HEK293 (cell line): ENCODE measurements at regions not wholly inside any gene's neighbourhood (a gene's known extent, or its start where the extent isn't known, plus 50 kb on each side); places are given as distances from the start of the nearest gene placed in this dataset.

Experiments used
- CTCF ChIA-PET: fragments of 350-600 bp; formaldehyde crosslinking; extraction: SDS; loops from one replicate; lab custom pipeline; 2021; ENCODE audit warnings: antibody characterized with exemption; lab: Yijun Ruan, JAX
- POLR2A ChIA-PET: fragments of 300-600 bp; formaldehyde crosslinking; extraction: SDS; loops from one replicate; lab custom pipeline; 2020; ENCODE audit warnings: antibody characterized with exemption, inconsistent platforms; lab: Yijun Ruan, JAX
- H3K27ac ChIP-seq: fragments of 200-500 bp; sonication (Bioruptor generic); 2 replicates; pipeline ENCODE4 v1.5.1; 2014; ENCODE audit warnings: low read depth, low read length, control low read depth, inconsistent platforms; ENCODE audit errors: extremely low read depth
- H3K36me3 ChIP-seq, 2 experiments: fragments of 200-500 bp in 1 of 2; sonication (Bioruptor generic) in 1 of 2; 1 replicate in 1 of 2; 2 replicates in 1 of 2; pipeline ENCODE4 v1.5.1; 2014 to 2017; ENCODE audit warnings: inconsistent platforms in 2 of 2, low read length in 2 of 2; ENCODE audit not compliant: control insufficient read depth in 2 of 2, insufficient read depth in 1 of 2
- H3K4me1 ChIP-seq: fragments of 200-500 bp; sonication (Bioruptor generic); 2 replicates; pipeline ENCODE4 v1.5.1; 2014; ENCODE audit warnings: mild to moderate bottlenecking, low read length, inconsistent platforms; ENCODE audit not compliant: control insufficient read depth, insufficient read depth
- H3K4me3 ChIP-seq: 2 replicates; pipeline ENCODE4 v1.5.1; 2011; ENCODE audit warnings: low read depth, mild to moderate bottlenecking, control low read depth, low read length, moderate library complexity
- H3K9me3 ChIP-seq: fragments of 200-500 bp; sonication (Bioruptor generic); 2 replicates; pipeline ENCODE4 v1.5.1; 2014; ENCODE audit warnings: low read depth, low read length, inconsistent platforms; ENCODE audit not compliant: control insufficient read depth, insufficient read depth
- BCL11A ChIP-seq: fragments of 450-650 bp; formaldehyde crosslinking; IDR thresholded peaks from 2 replicates; pipeline ENCODE4 v1.5.1; 2016; ENCODE audit warnings: low read depth, missing biosample characterization, missing genetic modification characterization
- FEZF1 ChIP-seq: fragments of 450-650 bp; formaldehyde crosslinking; IDR thresholded peaks from 2 replicates; pipeline ENCODE4 v1.5.1; 2016; ENCODE audit warnings: missing biosample characterization, missing genetic modification characterization
- GLIS1 ChIP-seq: fragments of 450-650 bp; formaldehyde crosslinking; IDR thresholded peaks from 2 replicates; pipeline ENCODE4 v1.5.1; 2016; ENCODE audit warnings: missing biosample characterization, missing genetic modification characterization
- KLF16 ChIP-seq: fragments of 450-650 bp; formaldehyde crosslinking; IDR thresholded peaks from 2 replicates; pipeline ENCODE4 v1.5.1; 2017; ENCODE audit warnings: missing biosample characterization, missing genetic modification characterization
- KLF8 ChIP-seq: fragments of 450-650 bp; formaldehyde crosslinking; IDR thresholded peaks from 2 replicates; pipeline ENCODE4 v1.5.1; 2016; ENCODE audit warnings: missing biosample characterization, missing genetic modification characterization
- PBX3 ChIP-seq: sonication (generic); formaldehyde crosslinking; IDR thresholded peaks from 2 replicates; pipeline ENCODE4 v1.8.1; 2022; ENCODE audit warnings: mild to moderate bottlenecking, moderate library complexity, missing genetic modification reagents
- SETDB1 ChIP-seq: IDR thresholded peaks from one replicate; pipeline ENCODE4 v1.6.1; 2017; ENCODE audit warnings: mild to moderate bottlenecking, low read length, moderate library complexity, mixed read lengths; ENCODE audit not compliant: insufficient read length
- SP7 ChIP-seq: fragments of 450-650 bp; formaldehyde crosslinking; IDR thresholded peaks from 2 replicates; pipeline ENCODE4 v1.5.1; 2016; ENCODE audit warnings: missing biosample characterization, missing genetic modification characterization
- WT1 ChIP-seq: fragments of 450-650 bp; formaldehyde crosslinking; IDR thresholded peaks from 2 replicates; pipeline ENCODE4 v1.5.1; 2016; ENCODE audit warnings: missing biosample characterization, missing genetic modification characterization
- ZBTB20 ChIP-seq: fragments of 450-650 bp; formaldehyde crosslinking; IDR thresholded peaks from 2 replicates; pipeline ENCODE4 v1.5.1; 2016; ENCODE audit warnings: missing biosample characterization, missing genetic modification characterization
- ZBTB21 ChIP-seq: fragments of 450-650 bp; formaldehyde crosslinking; IDR thresholded peaks from 2 replicates; pipeline ENCODE4 v1.5.1; 2017; ENCODE audit warnings: missing biosample characterization, missing genetic modification characterization
- ZEB2 ChIP-seq: fragments of 450-650 bp; formaldehyde crosslinking; IDR thresholded peaks from 2 replicates; pipeline ENCODE4 v1.5.1; 2016; ENCODE audit warnings: missing biosample characterization, missing genetic modification characterization
- ZNF10 ChIP-seq: fragments of 450-650 bp; formaldehyde crosslinking; IDR thresholded peaks from 2 replicates; pipeline ENCODE4 v1.5.1; 2017; ENCODE audit warnings: missing biosample characterization, missing genetic modification characterization
- ZNF2 ChIP-seq: fragments of 450-650 bp; formaldehyde crosslinking; IDR thresholded peaks from 2 replicates; pipeline ENCODE4 v1.5.1; 2016; ENCODE audit warnings: missing biosample characterization, missing genetic modification characterization
- ZNF23 ChIP-seq: fragments of 450-650 bp; formaldehyde crosslinking; IDR thresholded peaks from 2 replicates; pipeline ENCODE4 v1.5.1; 2016; ENCODE audit warnings: missing biosample characterization, missing genetic modification characterization, borderline replicate concordance
- ZNF292 ChIP-seq: fragments of 450-650 bp; formaldehyde crosslinking; IDR thresholded peaks from 2 replicates; pipeline ENCODE4 v1.5.1; 2016; ENCODE audit warnings: low read depth, missing biosample characterization, missing genetic modification characterization, borderline replicate concordance
- ZNF335 ChIP-seq: fragments of 450-650 bp; formaldehyde crosslinking; conservative IDR thresholded peaks from 2 replicates; pipeline ENCODE4 v1.5.1; 2016; ENCODE audit warnings: missing biosample characterization, missing genetic modification characterization
- ZNF350 ChIP-seq: fragments of 450-650 bp; formaldehyde crosslinking; IDR thresholded peaks from 2 replicates; pipeline ENCODE4 v1.5.0; 2017; ENCODE audit warnings: missing biosample characterization, mild to moderate bottlenecking, missing genetic modification characterization
- ZNF433 ChIP-seq: fragments of 450-650 bp; formaldehyde crosslinking; IDR thresholded peaks from 2 replicates; pipeline ENCODE4 v1.5.1; 2016; ENCODE audit warnings: missing biosample characterization, missing genetic modification characterization, low read depth
- ZNF488 ChIP-seq: fragments of 450-650 bp; formaldehyde crosslinking; IDR thresholded peaks from 2 replicates; pipeline ENCODE4 v1.5.1; 2016; ENCODE audit warnings: missing biosample characterization, missing genetic modification characterization
- ZNF529 ChIP-seq: fragments of 450-650 bp; formaldehyde crosslinking; IDR thresholded peaks from 2 replicates; pipeline ENCODE4 v1.5.1; 2017; ENCODE audit warnings: missing genetic modification characterization, missing biosample characterization; ENCODE audit not compliant: insufficient replicate concordance
- ZNF76 ChIP-seq: fragments of 450-650 bp; formaldehyde crosslinking; IDR thresholded peaks from 2 replicates; pipeline ENCODE4; 2016; ENCODE audit warnings: low read depth, missing biosample characterization, missing genetic modification characterization, borderline replicate concordance
- ZNF785 ChIP-seq: fragments of 450-650 bp; formaldehyde crosslinking; IDR thresholded peaks from 2 replicates; pipeline ENCODE4 v1.5.1; 2016; ENCODE audit warnings: missing biosample characterization, missing genetic modification characterization
- ZNF837 ChIP-seq: fragments of 450-650 bp; formaldehyde crosslinking; IDR thresholded peaks from 2 replicates; pipeline ENCODE4 v1.5.1; 2016; ENCODE audit warnings: missing biosample characterization, missing genetic modification characterization
- ZNF843 ChIP-seq: fragments of 450-650 bp; formaldehyde crosslinking; IDR thresholded peaks from 2 replicates; pipeline ENCODE4 v1.5.1; 2016; ENCODE audit warnings: missing biosample characterization, missing genetic modification characterization
- ZSCAN30 ChIP-seq: fragments of 450-650 bp; IDR thresholded peaks from 2 replicates; pipeline ENCODE4 v1.5.1; 2018; ENCODE audit warnings: missing biosample characterization, mild to moderate bottlenecking, missing genetic modification characterization, moderate library complexity
- TF ChIP-seq, protein P1 (sequence below): fragments of 450-650 bp; formaldehyde crosslinking; IDR thresholded peaks from 2 replicates; pipeline ENCODE4 v1.5.1; 2016; ENCODE audit warnings: missing biosample characterization, missing genetic modification characterization
- TF ChIP-seq, protein P2 (sequence below): fragments of 450-650 bp; formaldehyde crosslinking; IDR thresholded peaks from 2 replicates; pipeline ENCODE4 v1.5.1; 2016; ENCODE audit warnings: missing biosample characterization, missing genetic modification characterization
- TF ChIP-seq, protein P3 (sequence below): fragments of 450-650 bp; formaldehyde crosslinking; IDR thresholded peaks from 2 replicates; pipeline ENCODE4 v1.5.1; 2016; ENCODE audit warnings: missing biosample characterization, missing genetic modification characterization

- TF ChIP-seq GLIS1: no peak
Measured at GRCh38 chr17:54239291-54239690, 416.6 kb downstream of the KIF2B start (continued).

DNA sequence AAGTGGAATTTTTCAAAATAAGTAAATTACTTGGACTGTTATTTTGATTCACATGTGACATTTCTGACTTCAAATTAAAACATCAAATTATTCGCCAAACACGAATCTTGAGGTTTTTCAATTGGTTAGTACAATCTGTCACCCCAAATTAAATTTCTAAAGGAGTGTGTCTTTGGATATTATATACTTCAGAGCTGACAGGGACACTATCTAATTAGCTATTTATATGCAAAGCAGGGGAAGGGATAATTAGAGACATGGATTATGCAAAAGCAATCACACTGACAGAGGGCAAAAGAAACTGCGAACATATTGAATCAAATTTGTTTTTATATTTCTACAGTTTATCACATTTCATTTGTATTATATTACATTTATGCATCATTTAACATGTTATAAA, 433.0 kb downstream of the KIF2B start:
- H3K9me3 ChIP-seq: no peaks in the 10 kb centered on the region
- CTCF ChIA-PET: no interaction called here
- no peak for TF ChIP-seq ZNF837
- TF ChIP-seq ZNF785 (tag by site-specific recombination): no peak
- TF ChIP-seq ZBTB20 (tag by site-specific recombination): no peak
- no peak for TF ChIP-seq GLIS1
- no peak for TF ChIP-seq FEZF1 (tag by site-specific recombination)
- TF ChIP-seq KLF16 (tag by site-specific recombination): no peak
- TF ChIP-seq ZNF10 (tag by site-specific recombination): no peak
- no peak for TF ChIP-seq ZNF76 (tag by site-specific recombination)
- TF ChIP-seq ZNF433: no peak
- TF ChIP-seq PBX3 (CRISPR knock-in tag): no peak
- no peak for TF ChIP-seq ZSCAN30 (tag by site-specific recombination)
- TF ChIP-seq ZNF23 (tag by site-specific recombination): no peak
- TF ChIP-seq, protein P1, sequence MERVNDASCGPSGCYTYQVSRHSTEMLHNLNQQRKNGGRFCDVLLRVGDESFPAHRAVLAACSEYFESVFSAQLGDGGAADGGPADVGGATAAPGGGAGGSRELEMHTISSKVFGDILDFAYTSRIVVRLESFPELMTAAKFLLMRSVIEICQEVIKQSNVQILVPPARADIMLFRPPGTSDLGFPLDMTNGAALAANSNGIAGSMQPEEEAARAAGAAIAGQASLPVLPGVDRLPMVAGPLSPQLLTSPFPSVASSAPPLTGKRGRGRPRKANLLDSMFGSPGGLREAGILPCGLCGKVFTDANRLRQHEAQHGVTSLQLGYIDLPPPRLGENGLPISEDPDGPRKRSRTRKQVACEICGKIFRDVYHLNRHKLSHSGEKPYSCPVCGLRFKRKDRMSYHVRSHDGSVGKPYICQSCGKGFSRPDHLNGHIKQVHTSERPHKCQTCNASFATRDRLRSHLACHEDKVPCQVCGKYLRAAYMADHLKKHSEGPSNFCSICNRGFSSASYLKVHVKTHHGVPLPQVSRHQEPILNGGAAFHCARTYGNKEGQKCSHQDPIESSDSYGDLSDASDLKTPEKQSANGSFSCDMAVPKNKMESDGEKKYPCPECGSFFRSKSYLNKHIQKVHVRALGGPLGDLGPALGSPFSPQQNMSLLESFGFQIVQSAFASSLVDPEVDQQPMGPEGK: no peak
- TF ChIP-seq ZEB2 (tag by site-specific recombination): no peak
- TF ChIP-seq, protein P2, sequence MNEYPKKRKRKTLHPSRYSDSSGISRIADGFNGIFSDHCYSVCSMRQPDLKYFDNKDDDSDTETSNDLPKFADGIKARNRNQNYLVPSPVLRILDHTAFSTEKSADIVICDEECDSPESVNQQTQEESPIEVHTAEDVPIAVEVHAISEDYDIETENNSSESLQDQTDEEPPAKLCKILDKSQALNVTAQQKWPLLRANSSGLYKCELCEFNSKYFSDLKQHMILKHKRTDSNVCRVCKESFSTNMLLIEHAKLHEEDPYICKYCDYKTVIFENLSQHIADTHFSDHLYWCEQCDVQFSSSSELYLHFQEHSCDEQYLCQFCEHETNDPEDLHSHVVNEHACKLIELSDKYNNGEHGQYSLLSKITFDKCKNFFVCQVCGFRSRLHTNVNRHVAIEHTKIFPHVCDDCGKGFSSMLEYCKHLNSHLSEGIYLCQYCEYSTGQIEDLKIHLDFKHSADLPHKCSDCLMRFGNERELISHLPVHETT (tag by site-specific recombination): no peak
- no peak for TF ChIP-seq SP7
- no peak for TF ChIP-seq ZNF350 (tag by site-specific recombination)
- no peak for TF ChIP-seq ZNF529 (tag by site-specific recombination)
- TF ChIP-seq SETDB1: no peak
- no peak for TF ChIP-seq ZBTB21 (tag by site-specific recombination)
- TF ChIP-seq, all 188 proteins: peak for 0
- H3K36me3 ChIP-seq: no peaks in the 10 kb centered on the region
- no peak overlapping the region for H3K27ac ChIP-seq
- POLR2A ChIA-PET: no interaction called here
- no peak overlapping the region for H3K4me3 ChIP-seq
- H3K4me1 ChIP-seq: no peaks in the 10 kb centered on the region

DNA sequence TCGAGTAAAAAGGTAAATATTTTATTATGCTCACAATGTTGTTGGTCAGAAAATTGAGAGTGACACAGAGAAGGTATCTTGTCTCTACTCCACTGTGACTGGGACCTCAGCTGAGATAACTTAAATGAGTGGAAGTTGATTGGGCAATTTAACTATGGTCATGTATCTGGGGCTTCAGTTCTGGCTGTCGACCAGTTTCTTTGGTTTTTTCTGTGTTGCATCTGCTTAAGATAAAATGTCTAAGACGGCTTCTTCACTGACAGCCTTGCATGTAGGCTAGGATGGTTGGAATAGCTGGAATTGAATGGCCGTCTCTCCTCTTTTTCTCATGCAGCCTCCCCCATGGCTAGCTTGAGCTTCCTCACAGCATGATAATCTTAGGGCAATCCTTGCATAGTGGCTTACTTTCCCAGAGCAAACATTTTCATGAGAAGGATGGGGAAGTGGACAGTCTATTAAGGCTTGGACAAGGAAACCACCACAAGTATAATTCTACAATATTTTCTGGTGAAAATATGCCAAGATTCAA, 433.7 kb downstream of the KIF2B start:
- ChIA-PET POLR2A (no interaction called here), CTCF (no interaction called here)
- Histone ChIP-seq H3K4me3 (no peak overlapping the region), H3K36me3 (no peaks in the 10 kb centered on the region), H3K27ac (no peak overlapping the region), H3K4me1 (no peaks in the 10 kb centered on the region), H3K9me3 (no peaks in the 10 kb centered on the region)
- TF ChIP-seq ZNF843 (tag by site-specific recombination): no peak
- no peak for TF ChIP-seq WT1 (tag by site-specific recombination)
- TF ChIP-seq ZNF292 (tag by site-specific recombination): no peak
- TF ChIP-seq, protein P3, sequence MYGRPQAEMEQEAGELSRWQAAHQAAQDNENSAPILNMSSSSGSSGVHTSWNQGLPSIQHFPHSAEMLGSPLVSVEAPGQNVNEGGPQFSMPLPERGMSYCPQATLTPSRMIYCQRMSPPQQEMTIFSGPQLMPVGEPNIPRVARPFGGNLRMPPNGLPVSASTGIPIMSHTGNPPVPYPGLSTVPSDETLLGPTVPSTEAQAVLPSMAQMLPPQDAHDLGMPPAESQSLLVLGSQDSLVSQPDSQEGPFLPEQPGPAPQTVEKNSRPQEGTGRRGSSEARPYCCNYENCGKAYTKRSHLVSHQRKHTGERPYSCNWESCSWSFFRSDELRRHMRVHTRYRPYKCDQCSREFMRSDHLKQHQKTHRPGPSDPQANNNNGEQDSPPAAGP (tag by site-specific recombination): no peak
- TF ChIP-seq BCL11A (tag by site-specific recombination): no peak
- no peak for TF ChIP-seq ZNF488
- TF ChIP-seq ZNF335: no peak
- no peak for TF ChIP-seq ZNF2 (tag by site-specific recombination)
- TF ChIP-seq KLF8: no peak
- no peak for TF ChIP-seq ZNF76 (tag by site-specific recombination)
